Suprapubic skin (tissue), 4 donors: ENCODE measurements at regions not wholly inside any gene's neighbourhood (a gene's known extent, or its start where the extent isn't known, plus 50 kb on each side); places are given as distances from the start of the nearest gene placed in this dataset.

Experiments used
- CTCF ChIP-seq, 2 donors: fragments of 200-600 bp in 1 of 2; fragments of 450-650 bp in 1 of 2; sonication (generic) in 1 of 2; IDR thresholded peaks; one replicate each; pipeline ENCODE4 v1.5.1; 2016 to 2019; ENCODE audit warnings: antibody characterized with exemption in 2 of 2, mild to moderate bottlenecking in 1 of 2, moderate library complexity in 1 of 2
- POLR2A ChIP-seq, 2 donors: fragments of 450-650 bp; IDR thresholded peaks; one replicate each; pipeline ENCODE4 v1.6.1; 2017; ENCODE audit warnings: antibody characterized with exemption in 2 of 2, mild to moderate bottlenecking in 2 of 2, moderate library complexity in 2 of 2
- POLR2AphosphoS5 ChIP-seq, 3 donors: sonication (generic); formaldehyde crosslinking; IDR thresholded peaks; one replicate each; pipeline ENCODE4 v1.6.1; 2017; ENCODE audit warnings: antibody characterized with exemption in 3 of 3

GRCh38 chrX:43065978-43066377 lies 288.0 kb upstream of the PPP1R2C start:
- no peak for TF ChIP-seq CTCF (IDR thresholded peaks at IDR 0.05)
- no peak for TF ChIP-seq POLR2A (IDR thresholded peaks at IDR 0.05)
- no peak for TF ChIP-seq POLR2AphosphoS5 (IDR thresholded peaks at IDR 0.05)
